HL-60 (cell line): ENCODE measurements at regions not wholly inside any gene's neighbourhood (a gene's known extent, or its start where the extent isn't known, plus 50 kb on each side); places are given as distances from the start of the nearest gene placed in this dataset.

Source experiments
- DNase-seq, 2 experiments: peaks; one replicate each; pipeline ENCODE4 v3.0.0-alpha.2; 2010 to 2020; ENCODE audit warnings: low read depth in 1 of 2, low spot score in 1 of 2
- H3K27ac ChIP-seq: fragments of 250-450 bp; sonication (Bioruptor Pico); replicated peaks from 2 replicates; pipeline ENCODE4 v1.5.1; 2020; ENCODE audit warnings: mild to moderate bottlenecking, moderate library complexity
- H3K27me3 ChIP-seq: fragments of 250-450 bp; sonication (Bioruptor Pico); 2 replicates; pipeline ENCODE4 v1.5.1; 2021; ENCODE audit warnings: mild to moderate bottlenecking, moderate library complexity; ENCODE audit not compliant: insufficient read depth, poor library complexity, severe bottlenecking
- H3K4me3 ChIP-seq: replicated peaks from 2 replicates; pipeline ENCODE4 v1.5.1; 2011; ENCODE audit warnings: mild to moderate bottlenecking, control low read depth, low read length; ENCODE audit not compliant: insufficient read depth
- GABPA ChIP-seq: IDR thresholded peaks from 2 replicates; pipeline ENCODE4 v1.6.1; 2012; ENCODE audit warnings: low read depth
- POLR2AphosphoS5 ChIP-seq: IDR thresholded peaks from 2 replicates; pipeline ENCODE4 v1.6.1; 2012; ENCODE audit warnings: low read depth
- SPI1 ChIP-seq: IDR thresholded peaks from 2 replicates; pipeline ENCODE4 v1.6.1; 2012; ENCODE audit warnings: low read depth, mild to moderate bottlenecking, borderline replicate concordance
- TF ChIP-seq, protein P1 (sequence below): IDR thresholded peaks from one replicate; pipeline ENCODE4 v1.5.1; 2011; ENCODE audit warnings: low read length, control low read depth, inconsistent platforms; ENCODE audit not compliant: insufficient read depth
- TF ChIP-seq, protein P2 (sequence below): IDR thresholded peaks from 2 replicates; pipeline ENCODE4 v1.6.1; 2012; ENCODE audit warnings: low read depth; ENCODE audit not compliant: insufficient replicate concordance

GRCh38 chr9:106288689-106289088 lies 574.3 kb upstream of the ZNF462 start:
- Histone ChIP-seq H3K27me3 (no peaks in the 10 kb centered on the region), H3K27ac (no peak overlapping the region), H3K4me3 (no peak overlapping the region)
- TF ChIP-seq, protein P1, sequence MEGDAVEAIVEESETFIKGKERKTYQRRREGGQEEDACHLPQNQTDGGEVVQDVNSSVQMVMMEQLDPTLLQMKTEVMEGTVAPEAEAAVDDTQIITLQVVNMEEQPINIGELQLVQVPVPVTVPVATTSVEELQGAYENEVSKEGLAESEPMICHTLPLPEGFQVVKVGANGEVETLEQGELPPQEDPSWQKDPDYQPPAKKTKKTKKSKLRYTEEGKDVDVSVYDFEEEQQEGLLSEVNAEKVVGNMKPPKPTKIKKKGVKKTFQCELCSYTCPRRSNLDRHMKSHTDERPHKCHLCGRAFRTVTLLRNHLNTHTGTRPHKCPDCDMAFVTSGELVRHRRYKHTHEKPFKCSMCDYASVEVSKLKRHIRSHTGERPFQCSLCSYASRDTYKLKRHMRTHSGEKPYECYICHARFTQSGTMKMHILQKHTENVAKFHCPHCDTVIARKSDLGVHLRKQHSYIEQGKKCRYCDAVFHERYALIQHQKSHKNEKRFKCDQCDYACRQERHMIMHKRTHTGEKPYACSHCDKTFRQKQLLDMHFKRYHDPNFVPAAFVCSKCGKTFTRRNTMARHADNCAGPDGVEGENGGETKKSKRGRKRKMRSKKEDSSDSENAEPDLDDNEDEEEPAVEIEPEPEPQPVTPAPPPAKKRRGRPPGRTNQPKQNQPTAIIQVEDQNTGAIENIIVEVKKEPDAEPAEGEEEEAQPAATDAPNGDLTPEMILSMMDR, result no peak
- TF ChIP-seq, protein P2, sequence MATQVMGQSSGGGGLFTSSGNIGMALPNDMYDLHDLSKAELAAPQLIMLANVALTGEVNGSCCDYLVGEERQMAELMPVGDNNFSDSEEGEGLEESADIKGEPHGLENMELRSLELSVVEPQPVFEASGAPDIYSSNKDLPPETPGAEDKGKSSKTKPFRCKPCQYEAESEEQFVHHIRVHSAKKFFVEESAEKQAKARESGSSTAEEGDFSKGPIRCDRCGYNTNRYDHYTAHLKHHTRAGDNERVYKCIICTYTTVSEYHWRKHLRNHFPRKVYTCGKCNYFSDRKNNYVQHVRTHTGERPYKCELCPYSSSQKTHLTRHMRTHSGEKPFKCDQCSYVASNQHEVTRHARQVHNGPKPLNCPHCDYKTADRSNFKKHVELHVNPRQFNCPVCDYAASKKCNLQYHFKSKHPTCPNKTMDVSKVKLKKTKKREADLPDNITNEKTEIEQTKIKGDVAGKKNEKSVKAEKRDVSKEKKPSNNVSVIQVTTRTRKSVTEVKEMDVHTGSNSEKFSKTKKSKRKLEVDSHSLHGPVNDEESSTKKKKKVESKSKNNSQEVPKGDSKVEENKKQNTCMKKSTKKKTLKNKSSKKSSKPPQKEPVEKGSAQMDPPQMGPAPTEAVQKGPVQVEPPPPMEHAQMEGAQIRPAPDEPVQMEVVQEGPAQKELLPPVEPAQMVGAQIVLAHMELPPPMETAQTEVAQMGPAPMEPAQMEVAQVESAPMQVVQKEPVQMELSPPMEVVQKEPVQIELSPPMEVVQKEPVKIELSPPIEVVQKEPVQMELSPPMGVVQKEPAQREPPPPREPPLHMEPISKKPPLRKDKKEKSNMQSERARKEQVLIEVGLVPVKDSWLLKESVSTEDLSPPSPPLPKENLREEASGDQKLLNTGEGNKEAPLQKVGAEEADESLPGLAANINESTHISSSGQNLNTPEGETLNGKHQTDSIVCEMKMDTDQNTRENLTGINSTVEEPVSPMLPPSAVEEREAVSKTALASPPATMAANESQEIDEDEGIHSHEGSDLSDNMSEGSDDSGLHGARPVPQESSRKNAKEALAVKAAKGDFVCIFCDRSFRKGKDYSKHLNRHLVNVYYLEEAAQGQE, result no peak
- no peak for TF ChIP-seq SPI1
- TF ChIP-seq GABPA, result no peak
- no peak for TF ChIP-seq POLR2AphosphoS5
- no peak for DNase-seq

GRCh38 chr9:106291786-106292185 lies 571.2 kb upstream of the ZNF462 start:
- TF ChIP-seq, protein P1, result no peak
- TF ChIP-seq POLR2AphosphoS5 (no peak), GABPA (no peak), SPI1 (no peak)
- TF ChIP-seq, protein P2, result no peak
- no peak for DNase-seq

GRCh38 chr9:106296426-106296825 lies 566.5 kb upstream of the ZNF462 start:
- DNase-seq, result no peak
- TF ChIP-seq, protein P2, result no peak
- TF ChIP-seq SPI1 (no peak), GABPA (no peak), POLR2AphosphoS5 (no peak)
- TF ChIP-seq, protein P1, result no peak
- Histone ChIP-seq H3K27ac (no peak overlapping the region), H3K4me3 (no peak overlapping the region), H3K27me3 (no peaks in the 10 kb centered on the region)

More at GRCh38 chr9:106291786-106292185, 571.2 kb upstream of the ZNF462 start:
- Histone ChIP-seq H3K4me3 (no peak overlapping the region), H3K27me3 (no peaks in the 10 kb centered on the region), H3K27ac (no peak overlapping the region)
